Fibroblast of the aortic adventitia (primary cell): ENCODE measurements at regions not wholly inside any gene's neighbourhood (a gene's known extent, or its start where the extent isn't known, plus 50 kb on each side); places are given as distances from the start of the nearest gene placed in this dataset.
A peak's percentile ranks its signal among the peaks of the same experiment; 100 is the strongest.

Experiments used
- DNase-seq: peaks from one replicate; pipeline ENCODE4 v3.0.0-alpha.2; 2010; ENCODE audit warnings: low read depth
- H3K4me3 ChIP-seq: 2 replicates; pipeline ENCODE4 v1.5.1; 2011; ENCODE audit warnings: low read depth, mild to moderate bottlenecking, control low read depth, low read length, moderate library complexity
- CTCF ChIP-seq: IDR thresholded peaks from 2 replicates; pipeline ENCODE4 v1.5.1; 2011; ENCODE audit warnings: mild to moderate bottlenecking, low read length, control low read depth, inconsistent platforms; ENCODE audit not compliant: insufficient read depth

- DNase-seq, result peak; percentile 12
- no peak overlapping the region for H3K4me3 ChIP-seq
- TF ChIP-seq CTCF, result no peak
Observed at GRCh38 chr6:165800337-165800736, 137.3 kb upstream of the PDE10A start.

GRCh38 chr6:165799391-165800153, 136.5 kb upstream of the PDE10A start:
- DNase-seq, result peak; percentile 76
- no peak for TF ChIP-seq CTCF
- H3K4me3 ChIP-seq, result no peak overlapping the region

GRCh38 chr6:165798991-165799390, 135.9 kb upstream of the PDE10A start:
- DNase-seq, result no peak
- H3K4me3 ChIP-seq, result no peak overlapping the region
- no peak for TF ChIP-seq CTCF

- no peak for TF ChIP-seq CTCF
- no peak for DNase-seq
Observed at GRCh38 chr6:165794179-165794601, 131.1 kb upstream of the PDE10A start.

GRCh38 chr6:165793287-165793825, 130.3 kb upstream of the PDE10A start:
- H3K4me3 ChIP-seq, result no peak overlapping the region
- DNase-seq, result no peak
- no peak for TF ChIP-seq CTCF

More at GRCh38 chr6:165794179-165794601, 131.1 kb upstream of the PDE10A start:
- no peak overlapping the region for H3K4me3 ChIP-seq

GRCh38 chr6:165791876-165792437, 128.9 kb upstream of the PDE10A start:
- H3K4me3 ChIP-seq, result no peak overlapping the region
- TF ChIP-seq CTCF, result no peak
- no peak for DNase-seq
